RWPE2 (cell line): ENCODE measurements at regions not wholly inside any gene's neighbourhood (a gene's known extent, or its start where the extent isn't known, plus 50 kb on each side); places are given as distances from the start of the nearest gene placed in this dataset.

Experiments
- ATAC-seq: fragments of 200-7000 bp; cut with Tn5 transposase; 3 replicates; pipeline ENCODE4 v1.9.1; 2021; ENCODE audit warnings: low read depth
- DNase-seq: peaks from one replicate; pipeline ENCODE4 v3.0.0-alpha.2; 2020; ENCODE audit warnings: low spot score
- H3K27ac ChIP-seq: fragments of 450-650 bp; 2 replicates; pipeline ENCODE4 v1.5.1; 2017; ENCODE audit warnings: mild to moderate bottlenecking; ENCODE audit not compliant: poor library complexity, severe bottlenecking
- H3K27me3 ChIP-seq: fragments of 250-450 bp; sonication (Bioruptor Pico); 2 replicates; pipeline ENCODE4 v1.5.1; 2021; ENCODE audit warnings: mild to moderate bottlenecking, moderate library complexity; ENCODE audit not compliant: insufficient read depth, poor library complexity, severe bottlenecking
- H3K36me3 ChIP-seq: fragments of 250-450 bp; sonication (Bioruptor Pico); 2 replicates; pipeline ENCODE4 v1.5.1; 2020; ENCODE audit warnings: low read depth, mild to moderate bottlenecking, moderate library complexity
- H3K4me1 ChIP-seq: fragments of 250-450 bp; sonication (Bioruptor Pico); 2 replicates; pipeline ENCODE4 v1.5.1; 2021; ENCODE audit warnings: mild to moderate bottlenecking, moderate library complexity; ENCODE audit not compliant: insufficient read depth, poor library complexity, severe bottlenecking
- H3K4me3 ChIP-seq: fragments of 250-450 bp; sonication (Bioruptor Pico); 2 replicates; pipeline ENCODE4 v1.5.1; 2021; ENCODE audit warnings: mild to moderate bottlenecking, moderate library complexity; ENCODE audit not compliant: severe bottlenecking
- H3K9me3 ChIP-seq: fragments of 250-450 bp; sonication (Bioruptor Pico); 2 replicates; pipeline ENCODE4 v1.5.1; 2021; ENCODE audit warnings: mild to moderate bottlenecking, moderate library complexity; ENCODE audit not compliant: severe bottlenecking
- CTCF ChIP-seq: fragments of 450-650 bp; IDR thresholded peaks from one replicate; pipeline ENCODE4 v1.5.1; 2017; ENCODE audit warnings: mild to moderate bottlenecking, moderate library complexity; ENCODE audit not compliant: poor library complexity, severe bottlenecking

- ATAC-seq = no peak
- H3K9me3 ChIP-seq = no peaks in the 10 kb centered on the region
- no peak for TF ChIP-seq CTCF
- no peaks in the 10 kb centered on the region for H3K27me3 ChIP-seq
- H3K4me1 ChIP-seq = no peaks in the 10 kb centered on the region
- no peak overlapping the region for H3K4me3 ChIP-seq
- no peak overlapping the region for H3K27ac ChIP-seq
- DNase-seq = no peak
- no peaks in the 10 kb centered on the region for H3K36me3 ChIP-seq
Measured at GRCh38 chr9:30198463-30199309, 2185.8 kb upstream of the ACO1 start.

- no peak overlapping the region for H3K27ac ChIP-seq
- ATAC-seq (no peak), DNase-seq (no peak)
- H3K9me3 ChIP-seq = no peaks in the 10 kb centered on the region
- no peaks in the 10 kb centered on the region for H3K4me1 ChIP-seq
- no peak for TF ChIP-seq CTCF
- no peaks in the 10 kb centered on the region for H3K27me3 ChIP-seq
- no peak overlapping the region for H3K4me3 ChIP-seq
- no peaks in the 10 kb centered on the region for H3K36me3 ChIP-seq
Measured at GRCh38 chr9:30201024-30201423, 2183.4 kb upstream of the ACO1 start.

GRCh38 chr9:30235068-30235467, 2149.4 kb upstream of the ACO1 start:
- no peak for TF ChIP-seq CTCF
- no peak for ATAC-seq
- Histone ChIP-seq H3K36me3 (no peaks in the 10 kb centered on the region), H3K4me3 (no peak overlapping the region), H3K4me1 (no peaks in the 10 kb centered on the region), H3K9me3 (no peaks in the 10 kb centered on the region), H3K27ac (no peak overlapping the region), H3K27me3 (no peaks in the 10 kb centered on the region)
- DNase-seq = no peak

GRCh38 chr9:30235564-30235963, 2148.9 kb upstream of the ACO1 start:
- Histone ChIP-seq H3K36me3 (no peaks in the 10 kb centered on the region), H3K27ac (no peak overlapping the region), H3K27me3 (no peaks in the 10 kb centered on the region), H3K9me3 (no peaks in the 10 kb centered on the region), H3K4me1 (no peaks in the 10 kb centered on the region), H3K4me3 (no peak overlapping the region)
- TF ChIP-seq CTCF = no peak
- DNase-seq (no peak), ATAC-seq (no peak)

- Histone ChIP-seq H3K36me3 (no peaks in the 10 kb centered on the region), H3K27ac (no peak overlapping the region), H3K4me3 (no peak overlapping the region), H3K4me1 (no peaks in the 10 kb centered on the region), H3K27me3 (no peaks in the 10 kb centered on the region), H3K9me3 (no peaks in the 10 kb centered on the region)
- ATAC-seq (no peak), DNase-seq (no peak)
- TF ChIP-seq CTCF = no peak
Measured at GRCh38 chr9:30239878-30240277, 2144.6 kb upstream of the ACO1 start.
